ENCODE measurements at regions not wholly inside any gene's neighbourhood (a gene's known extent, or its start where the extent isn't known, plus 50 kb on each side); places are given as distances from the start of the nearest gene placed in this dataset.

DNA sequence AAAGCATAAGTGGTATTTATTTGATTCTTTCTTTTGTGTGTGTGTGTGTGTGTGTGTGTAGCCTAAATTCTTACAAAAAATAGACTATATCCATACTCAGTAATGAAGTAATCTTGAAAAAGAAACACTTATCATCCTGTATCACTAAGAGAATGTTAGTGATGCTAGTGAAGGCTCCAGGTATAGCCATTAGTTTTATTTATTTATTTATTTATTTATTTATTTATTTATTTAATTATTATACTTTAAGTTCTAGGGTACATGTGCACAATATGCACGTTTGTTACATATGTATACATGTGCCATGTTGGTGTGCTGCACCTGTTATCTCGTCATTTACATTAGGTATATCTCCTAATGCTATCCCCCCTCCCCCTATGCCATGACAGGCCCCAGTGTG lies 436.0 kb downstream of the HTR7 start:
- H3K27me3 Mint-ChIP-seq (ENCODE audit: low read depth) = peaks cover 2% of the 10 kb centered on the region
- no peak overlapping the region for H3K4me3 Mint-ChIP-seq
- no peaks in the 10 kb centered on the region for H3K4me1 Mint-ChIP-seq
- H3K27ac Mint-ChIP-seq (ENCODE audit: unreplicated experiment) = no peak overlapping the region
- TF ChIP-seq, protein P1, sequence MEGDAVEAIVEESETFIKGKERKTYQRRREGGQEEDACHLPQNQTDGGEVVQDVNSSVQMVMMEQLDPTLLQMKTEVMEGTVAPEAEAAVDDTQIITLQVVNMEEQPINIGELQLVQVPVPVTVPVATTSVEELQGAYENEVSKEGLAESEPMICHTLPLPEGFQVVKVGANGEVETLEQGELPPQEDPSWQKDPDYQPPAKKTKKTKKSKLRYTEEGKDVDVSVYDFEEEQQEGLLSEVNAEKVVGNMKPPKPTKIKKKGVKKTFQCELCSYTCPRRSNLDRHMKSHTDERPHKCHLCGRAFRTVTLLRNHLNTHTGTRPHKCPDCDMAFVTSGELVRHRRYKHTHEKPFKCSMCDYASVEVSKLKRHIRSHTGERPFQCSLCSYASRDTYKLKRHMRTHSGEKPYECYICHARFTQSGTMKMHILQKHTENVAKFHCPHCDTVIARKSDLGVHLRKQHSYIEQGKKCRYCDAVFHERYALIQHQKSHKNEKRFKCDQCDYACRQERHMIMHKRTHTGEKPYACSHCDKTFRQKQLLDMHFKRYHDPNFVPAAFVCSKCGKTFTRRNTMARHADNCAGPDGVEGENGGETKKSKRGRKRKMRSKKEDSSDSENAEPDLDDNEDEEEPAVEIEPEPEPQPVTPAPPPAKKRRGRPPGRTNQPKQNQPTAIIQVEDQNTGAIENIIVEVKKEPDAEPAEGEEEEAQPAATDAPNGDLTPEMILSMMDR (conservative IDR thresholded peaks at IDR 0.05) = no peak
- no peaks in the 10 kb centered on the region for H3K36me3 Mint-ChIP-seq (ENCODE audit: low read depth)
- peaks cover 5% of the 10 kb centered on the region for H3K9me3 Mint-ChIP-seq
- DNase-seq (ENCODE audit: low read depth, low spot score) = no peak

DNA sequence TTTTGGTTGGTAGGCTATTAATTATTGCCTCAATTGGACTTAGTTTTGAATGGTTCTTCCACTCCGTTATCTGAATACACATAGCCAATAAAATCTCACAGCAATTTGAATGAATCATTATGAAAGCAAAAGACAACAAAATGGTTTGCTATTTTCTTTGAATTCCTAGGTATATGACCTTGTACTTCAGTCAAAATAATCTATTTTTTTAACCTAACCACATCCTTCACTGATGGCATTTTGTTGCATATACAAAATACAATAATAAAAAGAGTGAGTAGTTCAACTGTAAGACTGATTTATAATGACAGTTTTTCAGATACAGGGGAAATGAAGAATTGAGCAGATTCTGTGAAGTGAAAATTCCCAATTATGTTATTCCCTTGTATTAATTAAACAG lies 433.1 kb downstream of the HTR7 start:
- no peak for DNase-seq (ENCODE audit: low read depth, low spot score)
- Mint-ChIP-seq H3K27ac (ENCODE audit: unreplicated experiment) (no peak overlapping the region), H3K9me3 (peaks cover 5% of the 10 kb centered on the region), H3K27me3 (ENCODE audit: low read depth) (peaks cover 2% of the 10 kb centered on the region), H3K4me3 (no peak overlapping the region), H3K4me1 (no peaks in the 10 kb centered on the region), H3K36me3 (ENCODE audit: low read depth) (no peaks in the 10 kb centered on the region)
- TF ChIP-seq, protein P1 (conservative IDR thresholded peaks at IDR 0.05) = no peak

DNA sequence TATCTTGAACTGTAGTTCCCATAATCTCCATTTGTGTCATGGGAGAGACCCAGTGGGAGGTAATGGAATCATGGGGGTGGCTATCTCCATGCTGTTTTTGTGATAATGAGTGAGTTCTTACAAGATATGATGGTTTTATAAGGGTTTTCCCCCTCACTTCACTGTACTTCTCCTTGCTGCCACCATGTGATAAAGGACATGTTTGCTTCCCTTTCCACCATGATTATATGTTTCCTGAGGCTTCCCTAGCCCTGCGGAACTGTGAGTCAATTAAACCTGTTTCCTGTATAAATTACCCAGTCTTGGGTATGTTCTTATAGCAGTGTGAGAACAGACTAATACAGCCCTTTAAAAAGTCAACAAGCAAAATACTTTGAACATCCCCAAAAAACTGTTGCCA lies 427.7 kb downstream of the HTR7 start:
- TF ChIP-seq, protein P1 (conservative IDR thresholded peaks at IDR 0.05) = no peak
- no peak overlapping the region for H3K27ac Mint-ChIP-seq (ENCODE audit: unreplicated experiment)
- H3K4me1 Mint-ChIP-seq = no peaks in the 10 kb centered on the region

DNA sequence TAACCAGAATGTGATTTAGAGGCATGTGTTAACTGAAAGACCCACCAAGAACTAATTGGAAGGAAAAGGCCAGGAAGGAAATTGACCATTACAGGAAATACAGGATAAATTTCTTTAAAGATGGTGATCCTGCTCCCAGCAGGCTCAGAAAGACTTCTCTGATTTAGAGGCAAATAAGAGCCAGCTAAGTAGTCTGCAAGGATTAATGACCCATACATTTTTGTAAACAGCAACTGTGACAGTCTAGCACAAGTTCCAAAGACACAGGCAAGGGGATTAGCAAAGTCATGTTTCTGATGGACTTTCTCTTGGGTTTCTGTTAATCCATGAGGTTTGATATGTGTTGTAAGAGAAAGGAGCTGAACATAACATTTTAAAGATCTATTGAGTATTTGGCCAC lies 425.0 kb downstream of the HTR7 start:
- H3K36me3 Mint-ChIP-seq (ENCODE audit: low read depth) = no peaks in the 10 kb centered on the region
- H3K27ac Mint-ChIP-seq (ENCODE audit: unreplicated experiment) = no peak overlapping the region
- H3K9me3 Mint-ChIP-seq = no peaks in the 10 kb centered on the region
- TF ChIP-seq, protein P1 (conservative IDR thresholded peaks at IDR 0.05) = no peak
- no peaks in the 10 kb centered on the region for H3K27me3 Mint-ChIP-seq (ENCODE audit: low read depth)
- no peak overlapping the region for H3K4me3 Mint-ChIP-seq
- DNase-seq (ENCODE audit: low read depth, low spot score) = no peak
- H3K4me1 Mint-ChIP-seq = no peaks in the 10 kb centered on the region

More for the DNA sequence above, 427.7 kb downstream of the HTR7 start:
- Mint-ChIP-seq H3K9me3 (peaks cover 2% of the 10 kb centered on the region), H3K27me3 (ENCODE audit: low read depth) (no peaks in the 10 kb centered on the region), H3K36me3 (ENCODE audit: low read depth) (no peaks in the 10 kb centered on the region), H3K4me3 (no peak overlapping the region)
- no peak for DNase-seq (ENCODE audit: low read depth, low spot score)

DNA sequence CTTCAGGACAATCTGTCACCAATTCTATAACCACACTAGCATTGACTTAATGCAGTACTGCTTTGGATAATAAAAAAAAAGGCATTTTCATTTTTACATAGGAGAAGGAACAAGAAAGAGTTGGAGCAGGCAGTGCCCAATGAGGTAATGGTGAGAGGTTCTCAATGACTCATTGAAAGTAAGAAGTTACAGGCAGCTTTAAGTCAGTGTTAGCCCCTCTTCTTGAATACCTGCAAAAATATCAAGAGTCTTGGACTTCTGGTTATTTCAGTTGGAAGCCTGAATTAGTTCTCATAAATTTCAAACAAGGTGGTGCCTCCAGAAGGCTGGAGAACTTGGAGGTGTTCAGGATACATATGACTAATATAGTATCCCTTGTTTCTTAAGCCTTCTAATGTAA lies 422.5 kb downstream of the HTR7 start:
- no peak for DNase-seq (ENCODE audit: low read depth, low spot score)
- TF ChIP-seq, protein P1 (conservative IDR thresholded peaks at IDR 0.05) = no peak
- H3K27ac Mint-ChIP-seq (ENCODE audit: unreplicated experiment) = no peak overlapping the region
- H3K4me1 Mint-ChIP-seq = no peaks in the 10 kb centered on the region
- H3K4me3 Mint-ChIP-seq = no peak overlapping the region
- no peaks in the 10 kb centered on the region for H3K36me3 Mint-ChIP-seq (ENCODE audit: low read depth)
- no peaks in the 10 kb centered on the region for H3K27me3 Mint-ChIP-seq (ENCODE audit: low read depth)
- H3K9me3 Mint-ChIP-seq = no peaks in the 10 kb centered on the region

DNA sequence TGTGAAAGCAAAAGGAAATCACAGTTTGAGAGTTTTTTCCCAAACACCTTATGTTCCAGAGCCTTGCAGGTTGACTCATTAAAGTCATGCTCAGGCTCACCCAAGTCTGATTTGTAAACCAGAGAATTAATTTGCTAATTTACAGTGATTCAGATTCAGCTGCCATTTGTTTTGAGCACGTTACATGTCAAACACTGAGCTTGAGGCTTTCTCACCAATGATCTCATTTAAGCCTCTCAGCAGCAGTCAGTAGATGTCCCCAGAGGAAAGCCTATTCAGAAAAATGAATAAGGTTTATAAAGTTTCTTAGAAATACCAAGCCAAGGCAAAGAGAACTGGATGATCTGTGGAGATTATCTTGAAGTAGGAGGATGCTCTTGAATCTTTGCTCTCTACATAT lies 420.4 kb downstream of the HTR7 start:
- Mint-ChIP-seq H3K9me3 (peaks cover 3% of the 10 kb centered on the region), H3K4me3 (no peak overlapping the region), H3K36me3 (ENCODE audit: low read depth) (peaks cover 3% of the 10 kb centered on the region), H3K4me1 (no peaks in the 10 kb centered on the region), H3K27me3 (ENCODE audit: low read depth) (no peaks in the 10 kb centered on the region), H3K27ac (ENCODE audit: unreplicated experiment) (no peak overlapping the region)
- TF ChIP-seq, protein P1 (conservative IDR thresholded peaks at IDR 0.05) = no peak
- no peak for DNase-seq (ENCODE audit: low read depth, low spot score)

Data from neural crest cell (in vitro differentiated cells).